ENCODE measurements at regions not wholly inside any gene's neighbourhood (a gene's known extent, or its start where the extent isn't known, plus 50 kb on each side); places are given as distances from the start of the nearest gene placed in this dataset.

GRCh38 chr15:66985653-66986052 is 79.7 kb upstream of the SMAD3 start:
- no peak for DNase-seq (ENCODE audit: low spot score)
- Histone ChIP-seq H3K27ac (no peak overlapping the region), H3K36me3 (no peaks in the 10 kb centered on the region), H3K4me1 (no peaks in the 10 kb centered on the region), H3K9me3 (no peaks in the 10 kb centered on the region), H3K4me3 (no peak overlapping the region), H3K27me3 (no peaks in the 10 kb centered on the region)
- TF ChIP-seq CTCF (IDR thresholded peaks at IDR 0.05) = no peak

GRCh38 chr15:66986951-66987350 is 78.5 kb upstream of the SMAD3 start:
- H3K9me3 ChIP-seq = no peaks in the 10 kb centered on the region
- no peak for TF ChIP-seq CTCF (IDR thresholded peaks at IDR 0.05)
- H3K27ac ChIP-seq = no peak overlapping the region
- H3K4me1 ChIP-seq = no peaks in the 10 kb centered on the region
- no peaks in the 10 kb centered on the region for H3K36me3 ChIP-seq
- H3K27me3 ChIP-seq = no peaks in the 10 kb centered on the region
- no peak overlapping the region for H3K4me3 ChIP-seq
- no peak for DNase-seq (ENCODE audit: low spot score)

- no peak for TF ChIP-seq CTCF (IDR thresholded peaks at IDR 0.05)
- no peaks in the 10 kb centered on the region for H3K9me3 ChIP-seq
- DNase-seq (ENCODE audit: low spot score) = no peak
- no peak overlapping the region for H3K4me3 ChIP-seq
- H3K27me3 ChIP-seq = no peaks in the 10 kb centered on the region
- H3K27ac ChIP-seq = no peak overlapping the region
- no peaks in the 10 kb centered on the region for H3K36me3 ChIP-seq
- H3K4me1 ChIP-seq = no peaks in the 10 kb centered on the region
These were observed 72.3 kb upstream of the SMAD3 start for GRCh38 chr15:66993090-66993489.

DNA sequence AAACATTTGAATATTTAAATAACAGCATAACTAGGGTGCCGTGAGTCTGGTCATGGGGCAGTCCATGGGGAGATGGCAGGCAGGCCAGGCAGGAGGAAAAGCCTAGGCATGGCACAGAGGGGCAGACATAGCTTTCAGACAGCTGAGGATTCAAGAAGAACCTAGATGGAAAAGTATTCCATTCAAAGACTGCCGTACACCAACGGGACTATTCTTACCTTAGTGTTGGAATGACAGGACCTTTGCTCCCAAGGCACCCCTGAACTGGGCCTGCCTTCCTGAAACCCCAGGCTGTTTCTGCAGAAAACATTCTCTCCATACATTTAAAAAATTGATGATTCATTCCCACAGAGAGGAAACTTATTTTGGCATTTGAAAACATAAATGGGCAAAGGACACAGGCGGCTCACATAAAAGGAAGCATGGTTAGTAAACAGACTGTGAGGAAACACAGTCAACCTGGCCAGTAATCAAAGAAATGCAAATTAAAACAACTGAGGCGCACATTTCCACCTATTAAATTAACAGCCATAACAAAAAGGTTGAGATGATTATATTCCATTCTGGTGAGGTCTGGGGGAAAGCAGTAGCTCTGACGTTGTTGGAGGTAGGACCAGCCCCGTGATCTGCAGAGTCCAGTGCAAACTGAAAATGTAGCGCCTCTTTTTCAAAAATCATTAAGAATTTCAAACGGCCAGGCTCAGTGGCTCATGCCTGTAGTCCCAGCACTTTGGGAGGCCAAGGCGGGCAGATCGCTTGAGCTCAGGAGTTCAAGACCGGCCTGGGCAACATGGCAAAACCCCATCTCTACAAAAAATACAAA is 71.3 kb upstream of the SMAD3 start:
- Histone ChIP-seq H3K4me1 (no peaks in the 10 kb centered on the region), H3K4me3 (no peak overlapping the region), H3K36me3 (no peaks in the 10 kb centered on the region), H3K27me3 (no peaks in the 10 kb centered on the region), H3K9me3 (no peaks in the 10 kb centered on the region), H3K27ac (no peak overlapping the region)
- no peak for TF ChIP-seq CTCF (IDR thresholded peaks at IDR 0.05)
- no peak for DNase-seq (ENCODE audit: low spot score)

- H3K4me1 ChIP-seq = no peaks in the 10 kb centered on the region
- no peak for TF ChIP-seq CTCF (IDR thresholded peaks at IDR 0.05)
- no peaks in the 10 kb centered on the region for H3K27me3 ChIP-seq
- no peak for DNase-seq (ENCODE audit: low spot score)
- no peaks in the 10 kb centered on the region for H3K36me3 ChIP-seq
- H3K4me3 ChIP-seq = no peak overlapping the region
- H3K9me3 ChIP-seq = no peaks in the 10 kb centered on the region
- no peak overlapping the region for H3K27ac ChIP-seq
These were observed 70.3 kb upstream of the SMAD3 start for GRCh38 chr15:66994927-66995656.
